Activated CD8-positive, alpha-beta T cell treated with anti-CD3 and anti-CD28 coated beads for 36 hours (primary cell): ENCODE measurements at regions not wholly inside any gene's neighbourhood (a gene's known extent, or its start where the extent isn't known, plus 50 kb on each side); places are given as distances from the start of the nearest gene placed in this dataset.

ENCODE experiments used
- ATAC-seq: fragments of 200-7000 bp; cut with Tn5 transposase; one replicate; pipeline ENCODE4 v1.10.0; 2021; ENCODE audit warnings: mild to moderate bottlenecking, moderate library complexity
- CTCF ChIA-PET: fragments of 350-600 bp; sonication (Branson Sonifier 250); formaldehyde crosslinking; loops from one replicate; lab custom pipeline; 2021; ENCODE audit warnings: antibody characterized with exemption; lab: Charles Lee
- POLR2A ChIA-PET: fragments of 350-600 bp; sonication (Branson Sonifier 250); formaldehyde crosslinking; loops from one replicate; lab custom pipeline; 2021; ENCODE audit warnings: antibody characterized with exemption; lab: Charles Lee
- DNase-seq: peaks from one replicate; pipeline ENCODE4 v3.0.0-alpha.2; 2020
- H3K27ac Mint-ChIP-seq: one replicate; pipeline ENCODE4 v1.8.0; 2021; ENCODE audit warnings: mild to moderate bottlenecking, mixed read lengths
- H3K27me3 Mint-ChIP-seq: one replicate; pipeline ENCODE4 v1.8.0; 2021; ENCODE audit warnings: mixed read lengths
- H3K36me3 Mint-ChIP-seq: one replicate; pipeline ENCODE4 v1.8.0; 2021; ENCODE audit warnings: low read depth, mixed read lengths
- H3K4me1 Mint-ChIP-seq: one replicate; pipeline ENCODE4 v1.8.0; 2021; ENCODE audit warnings: low read depth, mixed read lengths
- H3K4me3 Mint-ChIP-seq: one replicate; pipeline ENCODE4 v1.8.0; 2021; ENCODE audit warnings: mild to moderate bottlenecking, moderate library complexity, mixed read lengths
- H3K9me3 Mint-ChIP-seq: one replicate; pipeline ENCODE4 v1.8.0; 2021; ENCODE audit warnings: mixed read lengths
- intact Hi-C: fragments of 100-400 bp; cut with micrococcal nuclease; formaldehyde crosslinking; loops from one replicate; pipeline ENCODE4 v1.10.0; 2022
- TF ChIP-seq, protein P1 (sequence below): fragments of 200-600 bp; IDR thresholded peaks from one replicate; pipeline ENCODE4 v1.8.0; 2022; ENCODE audit warnings: antibody characterized with exemption, mild to moderate bottlenecking

DNA sequence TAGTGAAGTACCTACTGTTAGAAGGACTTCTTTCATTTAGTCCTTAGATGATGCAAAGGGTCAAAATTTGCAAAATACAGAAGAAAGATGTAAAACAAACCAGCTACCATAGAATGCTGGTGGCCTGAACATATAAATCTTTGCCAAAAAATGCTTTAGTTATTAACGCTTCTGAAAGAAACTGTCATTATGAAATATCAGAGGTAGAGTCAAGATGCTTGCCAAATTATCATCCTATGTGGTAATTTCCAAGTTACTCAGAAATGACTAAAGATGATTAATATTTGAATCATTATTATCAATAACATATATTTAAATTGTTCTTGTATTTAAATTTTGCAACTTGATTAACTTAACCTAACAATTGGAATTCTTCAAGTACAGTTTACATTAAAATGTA, 588.4 kb upstream of the FAM241A start:
- TF ChIP-seq, protein P1, sequence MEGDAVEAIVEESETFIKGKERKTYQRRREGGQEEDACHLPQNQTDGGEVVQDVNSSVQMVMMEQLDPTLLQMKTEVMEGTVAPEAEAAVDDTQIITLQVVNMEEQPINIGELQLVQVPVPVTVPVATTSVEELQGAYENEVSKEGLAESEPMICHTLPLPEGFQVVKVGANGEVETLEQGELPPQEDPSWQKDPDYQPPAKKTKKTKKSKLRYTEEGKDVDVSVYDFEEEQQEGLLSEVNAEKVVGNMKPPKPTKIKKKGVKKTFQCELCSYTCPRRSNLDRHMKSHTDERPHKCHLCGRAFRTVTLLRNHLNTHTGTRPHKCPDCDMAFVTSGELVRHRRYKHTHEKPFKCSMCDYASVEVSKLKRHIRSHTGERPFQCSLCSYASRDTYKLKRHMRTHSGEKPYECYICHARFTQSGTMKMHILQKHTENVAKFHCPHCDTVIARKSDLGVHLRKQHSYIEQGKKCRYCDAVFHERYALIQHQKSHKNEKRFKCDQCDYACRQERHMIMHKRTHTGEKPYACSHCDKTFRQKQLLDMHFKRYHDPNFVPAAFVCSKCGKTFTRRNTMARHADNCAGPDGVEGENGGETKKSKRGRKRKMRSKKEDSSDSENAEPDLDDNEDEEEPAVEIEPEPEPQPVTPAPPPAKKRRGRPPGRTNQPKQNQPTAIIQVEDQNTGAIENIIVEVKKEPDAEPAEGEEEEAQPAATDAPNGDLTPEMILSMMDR: no peak
- intact Hi-C loops: no loop called here
- Mint-ChIP-seq H3K36me3 (no peaks in the 10 kb centered on the region), H3K27me3 (no peaks in the 10 kb centered on the region), H3K27ac (no peak overlapping the region), H3K9me3 (peaks cover 6% of the 10 kb centered on the region), H3K4me3 (no peak overlapping the region), H3K4me1 (no peaks in the 10 kb centered on the region)
- ChIA-PET POLR2A (no interaction called here), CTCF (no interaction called here)
- DNase-seq (no peak), ATAC-seq (no peak)

DNA sequence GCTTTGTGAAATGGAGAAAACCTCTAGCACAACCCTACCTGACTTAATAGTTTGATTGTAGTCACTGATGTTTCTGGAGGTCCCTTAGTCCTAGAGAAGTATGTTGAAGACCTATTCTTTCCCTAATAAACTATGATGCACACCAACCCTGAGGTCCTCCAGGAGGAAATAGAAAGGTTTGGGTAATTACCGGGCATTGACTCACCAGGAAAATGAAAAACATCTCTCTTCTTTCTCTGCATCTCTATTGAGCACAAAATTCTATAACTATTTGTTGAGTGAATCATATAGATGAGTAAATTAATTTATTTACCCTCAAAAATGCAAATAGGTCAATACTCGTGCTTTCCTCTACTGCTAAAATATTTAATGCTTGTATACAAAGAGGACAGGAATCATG, 582.4 kb upstream of the FAM241A start:
- no peak for ATAC-seq
- no peak for DNase-seq
- intact Hi-C loops: no loop called here
- H3K36me3 Mint-ChIP-seq: no peaks in the 10 kb centered on the region
- no peak overlapping the region for H3K27ac Mint-ChIP-seq
- H3K4me1 Mint-ChIP-seq: no peaks in the 10 kb centered on the region
- no peaks in the 10 kb centered on the region for H3K27me3 Mint-ChIP-seq
- CTCF ChIA-PET: no interaction called here
- TF ChIP-seq, protein P1: no peak
- H3K9me3 Mint-ChIP-seq: peaks cover 9% of the 10 kb centered on the region
- POLR2A ChIA-PET: no interaction called here
- H3K4me3 Mint-ChIP-seq: no peak overlapping the region

DNA sequence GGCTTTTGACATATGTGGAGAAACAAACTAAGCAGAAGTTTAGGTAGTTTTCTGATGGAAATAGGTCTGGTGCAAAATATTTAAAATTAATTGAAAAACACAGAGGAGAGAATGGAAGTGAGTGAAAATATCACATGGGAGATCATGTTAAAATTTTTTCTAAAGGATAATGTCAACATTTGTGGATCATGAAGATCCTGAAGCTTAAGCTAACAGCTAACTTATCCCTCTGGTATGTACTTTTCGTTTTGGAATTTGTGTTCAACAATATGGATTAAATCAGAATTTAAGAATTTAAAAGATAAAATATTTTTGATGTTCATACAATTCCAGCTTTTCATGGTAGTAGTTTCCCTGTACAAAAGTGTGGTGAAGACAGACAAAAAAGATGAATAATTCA, 572.8 kb upstream of the FAM241A start:
- no peak for ATAC-seq
- intact Hi-C loops: no loop called here
- H3K36me3 Mint-ChIP-seq: no peaks in the 10 kb centered on the region

DNA sequence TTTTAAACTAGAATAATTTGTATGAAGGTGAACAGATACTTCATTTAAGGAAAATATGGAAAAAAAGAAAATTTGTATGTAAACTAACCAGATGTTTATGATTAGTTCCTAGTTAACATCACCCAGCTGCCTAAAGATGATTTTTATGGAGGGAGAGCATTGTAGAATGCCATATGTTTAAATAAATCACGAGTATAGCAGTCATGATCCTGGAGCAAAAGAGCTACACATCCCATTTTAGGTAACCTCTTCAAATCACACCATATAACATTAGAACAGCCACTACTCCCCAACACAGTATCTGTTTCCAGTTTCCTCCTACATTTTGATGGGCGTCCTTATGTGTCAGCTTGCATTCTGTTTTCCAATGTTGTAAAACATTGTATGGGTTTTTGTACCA, 571.9 kb upstream of the FAM241A start:
- DNase-seq: no peak
- CTCF ChIA-PET: interaction anchor here (1.3 kb wide), 1 partner anchor 14 kb away, joined by 3 read pairs; no protein-coding TSS in a partner anchor
- H3K9me3 Mint-ChIP-seq: peaks cover 1% of the 10 kb centered on the region
- no peak overlapping the region for H3K4me3 Mint-ChIP-seq
- POLR2A ChIA-PET: no interaction called here
- no peak for ATAC-seq
- no peak overlapping the region for H3K27ac Mint-ChIP-seq
- H3K4me1 Mint-ChIP-seq: no peaks in the 10 kb centered on the region
- H3K36me3 Mint-ChIP-seq: no peaks in the 10 kb centered on the region
- intact Hi-C loops: no loop called here
- H3K27me3 Mint-ChIP-seq: no peaks in the 10 kb centered on the region
- TF ChIP-seq, protein P1: no peak

More for the DNA sequence above, 572.8 kb upstream of the FAM241A start:
- H3K9me3 Mint-ChIP-seq: peaks cover 1% of the 10 kb centered on the region
- no peaks in the 10 kb centered on the region for H3K4me1 Mint-ChIP-seq
- H3K4me3 Mint-ChIP-seq: no peak overlapping the region
- ChIA-PET CTCF (interaction anchor here (1.3 kb wide), 1 partner anchor 15 kb away, joined by 3 read pairs; no protein-coding TSS in a partner anchor), POLR2A (no interaction called here)
- no peak overlapping the region for H3K27ac Mint-ChIP-seq
- DNase-seq: no peak
- no peaks in the 10 kb centered on the region for H3K27me3 Mint-ChIP-seq
- TF ChIP-seq, protein P1: no peak

DNA sequence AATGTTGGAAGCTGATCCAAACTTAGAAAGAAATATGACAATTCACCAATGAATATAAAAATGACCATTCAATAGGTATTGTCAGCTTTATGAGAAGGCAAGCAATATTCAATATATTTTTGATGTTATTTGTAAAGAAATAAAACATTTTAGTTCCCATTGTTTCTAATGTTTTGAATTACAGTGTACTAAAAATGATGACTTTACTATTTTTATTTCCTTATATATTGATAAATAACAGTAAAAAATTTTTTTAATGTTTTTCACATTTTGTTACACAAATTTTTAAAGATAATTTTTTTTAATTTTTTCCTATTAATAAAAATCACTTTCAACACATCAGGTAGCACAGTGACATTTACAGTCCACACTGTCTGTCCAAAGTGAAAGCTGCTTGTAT, 565.5 kb upstream of the FAM241A start:
- no peak for DNase-seq
- no peaks in the 10 kb centered on the region for H3K36me3 Mint-ChIP-seq
- no peak for ATAC-seq
- no peak overlapping the region for H3K4me3 Mint-ChIP-seq
- ChIA-PET POLR2A (interaction anchor here (0.6 kb wide), 1 partner anchor 188 kb away, joined by 3 read pairs; no protein-coding TSS in a partner anchor), CTCF (no interaction called here)
- H3K4me1 Mint-ChIP-seq: no peaks in the 10 kb centered on the region
- intact Hi-C loops: no loop called here
- H3K27me3 Mint-ChIP-seq: no peaks in the 10 kb centered on the region
- TF ChIP-seq, protein P1: no peak
- no peak overlapping the region for H3K27ac Mint-ChIP-seq
- H3K9me3 Mint-ChIP-seq: peaks cover 9% of the 10 kb centered on the region
